Stomach (tissue), 4 donors: ENCODE measurements at regions not wholly inside any gene's neighbourhood (a gene's known extent, or its start where the extent isn't known, plus 50 kb on each side); places are given as distances from the start of the nearest gene placed in this dataset.

Source experiments
- CTCF ChIP-seq, 7 experiments: fragments of 450-650 bp in 4 of 7; fragments of 200-600 bp in 3 of 7; sonication (generic) in 3 of 7; IDR thresholded peaks; one replicate each; pipeline ENCODE4 v1.5.1; 2016 to 2019; ENCODE audit warnings: antibody characterized with exemption in 7 of 7, control low read depth in 2 of 7, mild to moderate bottlenecking in 1 of 7
- POLR2A ChIP-seq, 4 donors: fragments of 450-650 bp; IDR thresholded peaks; one replicate each; pipeline ENCODE4 v1.6.1; 2016; ENCODE audit warnings: antibody characterized with exemption in 4 of 4, control low read depth in 2 of 4, mild to moderate bottlenecking in 1 of 4, moderate library complexity in 1 of 4

GRCh38 chr5:174483411-174483810 lies 241.0 kb upstream of the MSX2 start:
- TF ChIP-seq POLR2A (IDR thresholded peaks at IDR 0.05) (no peak), CTCF (IDR thresholded peaks at IDR 0.05) (no peak)
